Heart right ventricle (tissue), 16 donors: ENCODE measurements at regions not wholly inside any gene's neighbourhood (a gene's known extent, or its start where the extent isn't known, plus 50 kb on each side); places are given as distances from the start of the nearest gene placed in this dataset.

ENCODE experiments used
- ATAC-seq, 8 donors: fragments of 200-7000 bp; cut with Tn5 transposase; one replicate each; pipeline ENCODE4 v1.9.1; 2020; ENCODE audit warnings: mild to moderate bottlenecking in 8 of 8, moderate library complexity in 8 of 8, moderate number of reproducible peaks in 1 of 8
- DNase-seq, 2 donors: peaks; one replicate each; pipeline ENCODE4 v3.0.0-alpha.2; 2020
- H3K27ac ChIP-seq, 10 donors: fragments of 200-600 bp; sonication (generic) in 2 of 10; one replicate each; pipeline versions ENCODE4 v1.5.0 to v1.8.0; 2020 to 2022; ENCODE audit warnings: mild to moderate bottlenecking in 3 of 10
- H3K27me3 ChIP-seq, 7 donors: fragments of 200-600 bp; one replicate each; pipeline ENCODE4 v1.8.0; 2021 to 2022; ENCODE audit warnings: mild to moderate bottlenecking in 2 of 7
- H3K36me3 ChIP-seq, 9 donors: fragments of 200-600 bp; sonication (generic) in 1 of 9; one replicate each; pipeline versions ENCODE4 v1.5.0 to v1.8.0; 2020 to 2022; ENCODE audit warnings: mild to moderate bottlenecking in 2 of 9
- H3K4me1 ChIP-seq, 9 donors: fragments of 200-600 bp; sonication (generic) in 1 of 9; one replicate each; pipeline versions ENCODE4 v1.5.0 to v1.8.0; 2020 to 2022; ENCODE audit warnings: mild to moderate bottlenecking in 4 of 9
- H3K4me3 ChIP-seq, 10 donors: fragments of 200-600 bp; sonication (generic) in 2 of 10; one replicate each; pipeline versions ENCODE4 v1.5.0 to v1.8.0; 2020 to 2022; ENCODE audit warnings: mild to moderate bottlenecking in 7 of 10, moderate library complexity in 2 of 10
- H3K9me3 ChIP-seq, 11 donors: fragments of 200-600 bp in 10 of 11; sonication (generic) in 2 of 11; one replicate each; pipeline versions ENCODE4 v1.5.0 to v1.8.0; 2013 to 2022; ENCODE audit warnings: mild to moderate bottlenecking in 2 of 11, control low read depth in 1 of 11, moderate library complexity in 1 of 11
- CTCF ChIP-seq, 9 donors: fragments of 200-600 bp; sonication (generic) in 2 of 9; IDR thresholded peaks; one replicate each; pipeline versions ENCODE4 v1.5.0 to v1.8.0; 2021 to 2022; ENCODE audit warnings: antibody characterized with exemption in 9 of 9, mild to moderate bottlenecking in 5 of 9, moderate library complexity in 1 of 9
- WGBS, 2 donors: extraction: QIAGEN DNeasy Blood & Tissue Kit; methylation state at CpG; one replicate each; pipeline ENCODE4 v1.1.7; 2013; ENCODE audit warnings: inconsistent platforms in 1 of 2; 5-methylcytosine and 5-hydroxymethylcytosine counted together
- intact Hi-C, 10 donors: fragments of 100-400 bp; cut with DNase I; formaldehyde crosslinking; loops; one replicate each; pipeline versions ENCODE4 v1.11.1 to v1.14.2; 2022
- donor health status: Arrhythmogenic right ventricular cardiomyopathy.
- donor health status: ischemic (EF 13 %, LVEDD 7.1; RV severe dilation, severe dysfunction).
- donor health status: healthy with polysubstance abuse.
- donor health status: DM: no; HTN: yes; CAD: no.
- donor health status: DM: no; HTN: no; CAD: no.
- donor health status: ischemic (EF 25% LVEDD 6.9; RV normal size, moderate dysfunction).
- donor health status: ischemic (EF 25% LVEDD 5.7; RV mildly dilated, moderate dysfunction).
- donor health status: healthy.
- donor health status: DM: yes; HTN: yes; CAD: no.
- donor health status: Ischemic cardiomyopathy.
- donor health status: ischemic (EF 35%, LVEDD 5.7; RV mildly dilated, moderate dysfunction).
- donor health status: nonischemic (EF 11% LVEDD 7.7; RV severe dilation, severe dysfunction).
- donor health status: DM: yes; HTN: yes; CAD: no.
- donor health status: PGD.
- donor health status: ischemic (EF 29% LVEDD 5.4; RV normal size, mild dysfunction).
- donor health status: nonischemic (EF 23%, LVEDD 6.1; RV moderate dilation, normal function).

- Histone ChIP-seq H3K4me1 (no peaks in the 10 kb centered on the region), H3K9me3 (no peaks in the 10 kb centered on the region), H3K27ac (no peak overlapping the region), H3K27me3 (no peaks in the 10 kb centered on the region), H3K36me3 (no peaks in the 10 kb centered on the region), H3K4me3 (no peak overlapping the region)
- no peak for DNase-seq
- 69 to 70% methylated on average over 3 of the region's 3 CpGs for WGBS, 2 donors
- ATAC-seq = no peak
- intact Hi-C loops = no loop called here
- TF ChIP-seq CTCF (IDR thresholded peaks at IDR 0.05) = no peak
Measured at GRCh38 chr11:109604481-109605400, 182.8 kb downstream of the C11orf87 start.

- no peak for TF ChIP-seq CTCF (IDR thresholded peaks at IDR 0.05)
- no peaks in the 10 kb centered on the region for H3K9me3 ChIP-seq
- no peak overlapping the region for H3K27ac ChIP-seq
- H3K27me3 ChIP-seq = no peaks in the 10 kb centered on the region
- intact Hi-C loops = no loop called here
- WGBS, 2 donors = 53 to 55% methylated on average over 1 of the region's 1 CpG
- no peaks in the 10 kb centered on the region for H3K36me3 ChIP-seq
- H3K4me1 ChIP-seq = no peaks in the 10 kb centered on the region
- DNase-seq (no peak), ATAC-seq (no peak)
- no peak overlapping the region for H3K4me3 ChIP-seq
Measured at GRCh38 chr11:109606256-109606655, 184.3 kb downstream of the C11orf87 start.

GRCh38 chr11:109609454-109610185 is 187.6 kb downstream of the C11orf87 start:
- ATAC-seq = no peak

More at GRCh38 chr11:109609454-109610185, 187.6 kb downstream of the C11orf87 start:
- Histone ChIP-seq H3K4me1 (no peaks in the 10 kb centered on the region), H3K27me3 (no peaks in the 10 kb centered on the region), H3K27ac (no peak overlapping the region), H3K4me3 (no peak overlapping the region), H3K36me3 (no peaks in the 10 kb centered on the region), H3K9me3 (no peaks in the 10 kb centered on the region)
- no peak for TF ChIP-seq CTCF (IDR thresholded peaks at IDR 0.05)
- 78 to 80% methylated on average over 1 of the region's 1 CpG for whole genome bisulfite sequencing, 2 donors
- DNase-seq = no peak
- intact Hi-C loops = no loop called here
